ENCODE measurements at regions not wholly inside any gene's neighbourhood (a gene's known extent, or its start where the extent isn't known, plus 50 kb on each side); places are given as distances from the start of the nearest gene placed in this dataset.

- Mint-ChIP-seq H3K36me3 (ENCODE audit: low read depth) (no peaks in the 10 kb centered on the region), H3K4me3 (no peak overlapping the region), H3K9me3 (no peaks in the 10 kb centered on the region), H3K4me1 (ENCODE audit: low read depth) (no peaks in the 10 kb centered on the region), H3K27me3 (peaks cover 4% of the 10 kb centered on the region), H3K27ac (no peak overlapping the region)
- DNase-seq (no peak), ATAC-seq (no peak)
- intact Hi-C loops (cut with micrococcal nuclease) = no loop called here
- ChIA-PET CTCF (no interaction called here), POLR2A (no interaction called here)
- no peak for TF ChIP-seq CTCF (IDR thresholded peaks at IDR 0.05)
Observed at GRCh38 chr1:38115226-38115625, 68.6 kb upstream of the POU3F1 start.

GRCh38 chr1:38114241-38115026 is 67.8 kb upstream of the POU3F1 start:
- no peak overlapping the region for H3K27ac Mint-ChIP-seq
- no peak overlapping the region for H3K4me3 Mint-ChIP-seq
- H3K4me1 Mint-ChIP-seq (ENCODE audit: low read depth) = no peaks in the 10 kb centered on the region
- ChIA-PET POLR2A (no interaction called here), CTCF (interaction anchor here (1.5 kb wide), 1 partner anchor 14 kb away, joined by 3 read pairs; no protein-coding TSS in a partner anchor)
- no peaks in the 10 kb centered on the region for H3K9me3 Mint-ChIP-seq
- peaks cover 4% of the 10 kb centered on the region for H3K27me3 Mint-ChIP-seq
- intact Hi-C loops (cut with micrococcal nuclease) = no loop called here
- DNase-seq = peak; percentile 7
- TF ChIP-seq CTCF (IDR thresholded peaks at IDR 0.05) = no peak
- peak; percentile 34 for ATAC-seq
- H3K36me3 Mint-ChIP-seq (ENCODE audit: low read depth) = no peaks in the 10 kb centered on the region

GRCh38 chr1:38113159-38113666 is 66.6 kb upstream of the POU3F1 start:
- H3K9me3 Mint-ChIP-seq = no peaks in the 10 kb centered on the region
- H3K4me3 Mint-ChIP-seq = no peak overlapping the region
- no peaks in the 10 kb centered on the region for H3K4me1 Mint-ChIP-seq (ENCODE audit: low read depth)
- TF ChIP-seq CTCF (IDR thresholded peaks at IDR 0.05) = no peak
- ChIA-PET CTCF (interaction anchor here (1.5 kb wide), 1 partner anchor 13 kb away, joined by 3 read pairs; no protein-coding TSS in a partner anchor), POLR2A (no interaction called here)
- intact Hi-C loops (cut with micrococcal nuclease) = no loop called here
- H3K27ac Mint-ChIP-seq = no peak overlapping the region
- H3K27me3 Mint-ChIP-seq = peaks cover 6% of the 10 kb centered on the region
- no peaks in the 10 kb centered on the region for H3K36me3 Mint-ChIP-seq (ENCODE audit: low read depth)
- ATAC-seq (no peak), DNase-seq (no peak)

- Mint-ChIP-seq H3K9me3 (no peaks in the 10 kb centered on the region), H3K27ac (no peak overlapping the region), H3K4me3 (no peak overlapping the region), H3K27me3 (peaks cover 9% of the 10 kb centered on the region), H3K36me3 (ENCODE audit: low read depth) (no peaks in the 10 kb centered on the region), H3K4me1 (ENCODE audit: low read depth) (no peaks in the 10 kb centered on the region)
- ChIA-PET POLR2A (no interaction called here), CTCF (no interaction called here)
- TF ChIP-seq CTCF (IDR thresholded peaks at IDR 0.05) = no peak
- no peak for DNase-seq
- intact Hi-C loops (cut with micrococcal nuclease) = no loop called here
- no peak for ATAC-seq
Observed at GRCh38 chr1:38111589-38111988, 65.0 kb upstream of the POU3F1 start.

- Mint-ChIP-seq H3K9me3 (no peaks in the 10 kb centered on the region), H3K4me3 (no peak overlapping the region), H3K4me1 (ENCODE audit: low read depth) (no peaks in the 10 kb centered on the region), H3K27me3 (peaks cover 15% of the 10 kb centered on the region), H3K27ac (no peak overlapping the region), H3K36me3 (ENCODE audit: low read depth) (no peaks in the 10 kb centered on the region)
- ChIA-PET CTCF (no interaction called here), POLR2A (no interaction called here)
- DNase-seq (no peak), ATAC-seq (no peak)
- TF ChIP-seq CTCF (IDR thresholded peaks at IDR 0.05) = no peak
- intact Hi-C loops (cut with micrococcal nuclease) = no loop called here
Observed at GRCh38 chr1:38105267-38105666, 58.7 kb upstream of the POU3F1 start.

Data from activated CD8-positive, alpha-beta T cell treated with anti-CD3 and anti-CD28 coated beads for 36 hours (primary cell).